Astrocyte (in vitro differentiated cells and primary cell): ENCODE measurements at regions not wholly inside any gene's neighbourhood (a gene's known extent, or its start where the extent isn't known, plus 50 kb on each side); places are given as distances from the start of the nearest gene placed in this dataset.

ENCODE experiments used
- DNase-seq: peaks from one replicate; pipeline ENCODE4 v3.0.0-alpha.2; 2010; ENCODE audit warnings: low read depth
- FAIRE-seq: peaks from 2 replicates; lab custom pipeline; 2011; peaks lifted over from hg19 to GRCh38; lab: Jason Lieb, UNC
- H2AFZ ChIP-seq: 2 replicates; pipeline ENCODE4 v1.6.0; 2012; ENCODE audit warnings: low read depth, low read length, inconsistent platforms
- H3K27ac ChIP-seq: 2 replicates; pipeline ENCODE4 v1.5.1; 2011; ENCODE audit warnings: low read depth, low read length, inconsistent platforms
- H3K27me3 ChIP-seq: 2 replicates; pipeline ENCODE4 v1.6.0; 2011; ENCODE audit warnings: low read length, inconsistent platforms; ENCODE audit not compliant: insufficient read depth
- H3K36me3 ChIP-seq: 2 replicates; pipeline ENCODE4 v1.5.1; 2011; ENCODE audit warnings: low read length, inconsistent platforms; ENCODE audit not compliant: insufficient read depth
- H3K4me1 ChIP-seq: 2 replicates; pipeline ENCODE4 v1.5.1; 2011; ENCODE audit warnings: low read length, inconsistent platforms; ENCODE audit not compliant: insufficient read depth
- H3K4me2 ChIP-seq: 2 replicates; pipeline ENCODE4 v1.6.0; 2012; ENCODE audit warnings: low read length, inconsistent platforms
- H3K4me3 ChIP-seq: 2 replicates; pipeline ENCODE4 v1.5.1; 2011; ENCODE audit warnings: low read depth, mild to moderate bottlenecking, low read length, inconsistent platforms; ENCODE audit not compliant: insufficient read depth
- H3K79me2 ChIP-seq: 2 replicates; pipeline ENCODE4 v1.6.0; 2012; ENCODE audit warnings: mild to moderate bottlenecking, low read length, inconsistent platforms; ENCODE audit not compliant: insufficient read depth
- H3K9ac ChIP-seq: 2 replicates; pipeline ENCODE4 v1.6.0; 2012; ENCODE audit warnings: mild to moderate bottlenecking, low read length, inconsistent platforms
- H3K9me3 ChIP-seq: 2 replicates; pipeline ENCODE4 v1.5.1; 2012; ENCODE audit warnings: low read depth, mild to moderate bottlenecking, low read length, inconsistent platforms; ENCODE audit not compliant: insufficient read depth
- H4K20me1 ChIP-seq: 2 replicates; pipeline ENCODE4 v1.6.0; 2012; ENCODE audit warnings: low read length, inconsistent platforms; ENCODE audit not compliant: insufficient read depth
- H3K27ac Mint-ChIP-seq: one replicate; pipeline ENCODE4 v1.8.0; 2021; ENCODE audit warnings: mild to moderate bottlenecking, mixed read lengths; ENCODE audit not compliant: unreplicated experiment
- H3K27me3 Mint-ChIP-seq: one replicate; pipeline ENCODE4 v1.8.0; 2021; ENCODE audit warnings: low read depth, mixed read lengths; ENCODE audit not compliant: unreplicated experiment
- H3K36me3 Mint-ChIP-seq: one replicate; pipeline ENCODE4 v1.8.0; 2021; ENCODE audit warnings: low read depth, mixed read lengths; ENCODE audit not compliant: unreplicated experiment
- H3K4me1 Mint-ChIP-seq: one replicate; pipeline ENCODE4 v1.8.0; 2021; ENCODE audit warnings: low read depth, mixed read lengths; ENCODE audit not compliant: unreplicated experiment
- H3K4me3 Mint-ChIP-seq: one replicate; pipeline ENCODE4 v1.8.0; 2021; ENCODE audit warnings: mild to moderate bottlenecking, moderate library complexity, mixed read lengths; ENCODE audit not compliant: unreplicated experiment
- H3K9me3 Mint-ChIP-seq: one replicate; pipeline ENCODE4 v1.8.0; 2021; ENCODE audit warnings: mild to moderate bottlenecking, mixed read lengths; ENCODE audit not compliant: unreplicated experiment
- EZH2 ChIP-seq: IDR thresholded peaks from 2 replicates; pipeline ENCODE4 v1.6.1; 2012; ENCODE audit warnings: mild to moderate bottlenecking, low read length, inconsistent platforms; ENCODE audit not compliant: insufficient read depth
- TF ChIP-seq, protein P1 (sequence below): IDR thresholded peaks from 2 replicates; pipeline ENCODE4 v1.5.1; 2011; ENCODE audit warnings: low read depth, mild to moderate bottlenecking, inconsistent platforms, low read length, moderate library complexity; ENCODE audit not compliant: insufficient read depth

DNA sequence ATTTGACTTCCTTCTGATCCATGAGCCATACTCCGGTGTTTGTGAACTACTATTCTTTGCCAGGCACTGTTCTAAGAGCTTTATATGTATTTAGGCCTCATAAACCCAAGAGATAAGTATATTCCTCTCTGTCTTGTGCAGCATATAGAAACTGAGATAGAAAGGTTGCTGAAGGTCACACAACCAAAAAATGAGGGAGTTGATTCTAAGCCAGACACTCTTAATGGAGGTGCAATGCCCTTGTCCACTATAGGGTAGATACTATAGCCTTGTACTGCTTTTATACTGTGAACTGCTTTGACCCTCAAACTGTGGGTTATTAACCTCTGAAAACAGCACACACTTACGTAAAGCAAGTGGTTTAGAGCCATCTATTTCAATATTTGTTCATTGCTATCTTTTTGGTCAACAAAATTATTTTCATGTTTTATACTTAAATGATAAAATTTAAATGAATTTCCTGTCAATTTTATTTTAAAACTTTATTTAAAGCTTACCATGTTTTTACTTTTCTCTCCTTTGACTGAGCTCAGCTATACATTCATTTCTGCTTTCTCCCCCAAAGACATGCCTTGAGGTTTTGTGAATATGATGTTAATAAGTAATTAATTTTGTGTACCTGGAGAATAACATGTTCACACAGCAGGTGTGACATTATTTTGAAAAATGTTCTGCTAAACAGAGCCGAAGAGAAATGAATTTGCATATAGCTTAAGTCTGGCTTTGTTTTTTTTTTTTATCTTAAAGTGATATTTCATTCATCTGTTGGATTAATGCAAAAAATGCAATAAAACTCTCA lies 687.3 kb downstream of the DNAJB9 start:
- H3K9ac ChIP-seq = no peak overlapping the region
- Mint-ChIP-seq H3K36me3 (no peaks in the 10 kb centered on the region), H3K27ac (no peak overlapping the region), H3K27me3 (no peaks in the 10 kb centered on the region), H3K4me3 (no peak overlapping the region), H3K9me3 (no peaks in the 10 kb centered on the region), H3K4me1 (peaks cover 3% of the 10 kb centered on the region)
- H3K4me1 ChIP-seq = no peaks in the 10 kb centered on the region
- H3K27me3 ChIP-seq = no peaks in the 10 kb centered on the region
- no peak for TF ChIP-seq EZH2
- TF ChIP-seq, protein P1, sequence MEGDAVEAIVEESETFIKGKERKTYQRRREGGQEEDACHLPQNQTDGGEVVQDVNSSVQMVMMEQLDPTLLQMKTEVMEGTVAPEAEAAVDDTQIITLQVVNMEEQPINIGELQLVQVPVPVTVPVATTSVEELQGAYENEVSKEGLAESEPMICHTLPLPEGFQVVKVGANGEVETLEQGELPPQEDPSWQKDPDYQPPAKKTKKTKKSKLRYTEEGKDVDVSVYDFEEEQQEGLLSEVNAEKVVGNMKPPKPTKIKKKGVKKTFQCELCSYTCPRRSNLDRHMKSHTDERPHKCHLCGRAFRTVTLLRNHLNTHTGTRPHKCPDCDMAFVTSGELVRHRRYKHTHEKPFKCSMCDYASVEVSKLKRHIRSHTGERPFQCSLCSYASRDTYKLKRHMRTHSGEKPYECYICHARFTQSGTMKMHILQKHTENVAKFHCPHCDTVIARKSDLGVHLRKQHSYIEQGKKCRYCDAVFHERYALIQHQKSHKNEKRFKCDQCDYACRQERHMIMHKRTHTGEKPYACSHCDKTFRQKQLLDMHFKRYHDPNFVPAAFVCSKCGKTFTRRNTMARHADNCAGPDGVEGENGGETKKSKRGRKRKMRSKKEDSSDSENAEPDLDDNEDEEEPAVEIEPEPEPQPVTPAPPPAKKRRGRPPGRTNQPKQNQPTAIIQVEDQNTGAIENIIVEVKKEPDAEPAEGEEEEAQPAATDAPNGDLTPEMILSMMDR = no peak
- FAIRE-seq = no peak
- H4K20me1 ChIP-seq = no peaks in the 10 kb centered on the region
- H3K4me3 ChIP-seq = no peak overlapping the region
- DNase-seq = no peak
- no peak overlapping the region for H3K4me2 ChIP-seq
- H2AFZ ChIP-seq = no peak overlapping the region
- no peaks in the 10 kb centered on the region for H3K36me3 ChIP-seq
- no peaks in the 10 kb centered on the region for H3K79me2 ChIP-seq
- H3K9me3 ChIP-seq = no peaks in the 10 kb centered on the region
- H3K27ac ChIP-seq = no peak overlapping the region

DNA sequence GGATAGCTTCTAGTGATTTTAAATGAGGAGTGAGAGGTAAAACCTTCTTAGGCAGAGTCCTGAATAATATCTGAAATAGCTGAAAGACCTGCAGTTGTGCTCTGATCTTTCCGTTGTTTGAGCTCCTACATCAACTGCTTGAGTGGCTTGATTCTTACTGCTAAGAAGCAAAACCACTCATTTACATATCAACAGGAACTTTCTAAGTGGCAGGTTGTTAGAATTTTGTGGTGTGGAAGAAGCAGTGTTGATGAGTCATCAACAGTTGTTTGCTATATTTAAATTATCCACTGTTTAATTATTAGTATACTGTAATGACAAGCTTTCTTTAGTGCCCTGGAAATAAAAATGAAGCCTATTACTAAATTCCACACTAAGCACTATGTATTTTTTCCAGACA lies 689.5 kb downstream of the DNAJB9 start:
- Mint-ChIP-seq H3K4me1 (peaks cover 3% of the 10 kb centered on the region), H3K9me3 (no peaks in the 10 kb centered on the region), H3K36me3 (no peaks in the 10 kb centered on the region), H3K27me3 (no peaks in the 10 kb centered on the region), H3K4me3 (no peak overlapping the region), H3K27ac (no peak overlapping the region)
- FAIRE-seq (no peak), DNase-seq (no peak)
- H3K27ac ChIP-seq = no peak overlapping the region
- no peaks in the 10 kb centered on the region for H3K36me3 ChIP-seq
- H3K4me2 ChIP-seq = no peak overlapping the region
- TF ChIP-seq, protein P1 = no peak
- TF ChIP-seq EZH2 = no peak
- no peaks in the 10 kb centered on the region for H4K20me1 ChIP-seq
- H3K9ac ChIP-seq = no peak overlapping the region
- H2AFZ ChIP-seq = no peak overlapping the region
- no peak overlapping the region for H3K4me3 ChIP-seq
- H3K79me2 ChIP-seq = no peaks in the 10 kb centered on the region
- H3K4me1 ChIP-seq = no peaks in the 10 kb centered on the region
- no peaks in the 10 kb centered on the region for H3K27me3 ChIP-seq
- no peaks in the 10 kb centered on the region for H3K9me3 ChIP-seq

DNA sequence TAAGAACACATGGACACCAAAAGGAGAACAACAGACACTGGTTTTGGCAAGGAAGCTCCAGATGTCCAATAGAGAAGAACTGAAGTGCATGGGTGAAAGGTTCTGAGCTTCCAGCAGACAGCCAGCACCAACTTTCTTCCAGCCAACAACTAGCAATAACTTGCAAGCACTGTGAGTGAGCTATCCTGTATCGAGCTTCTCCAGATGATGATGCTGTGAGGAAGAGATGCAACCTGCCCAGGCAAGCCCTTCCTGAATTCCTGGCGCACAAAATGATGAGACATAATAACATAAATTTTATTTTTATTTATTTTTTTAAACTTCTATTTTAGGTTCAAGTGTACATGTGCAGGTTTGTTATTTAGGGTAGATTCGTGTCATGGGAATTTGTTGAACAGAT lies 692.1 kb downstream of the DNAJB9 start:
- Histone ChIP-seq H3K4me2 (no peak overlapping the region), H3K27ac (no peak overlapping the region), H3K27me3 (no peaks in the 10 kb centered on the region), H3K4me3 (no peak overlapping the region), H3K9ac (no peak overlapping the region), H3K36me3 (no peaks in the 10 kb centered on the region), H2AFZ (no peak overlapping the region), H3K9me3 (no peaks in the 10 kb centered on the region), H3K4me1 (no peaks in the 10 kb centered on the region), H4K20me1 (no peaks in the 10 kb centered on the region), H3K79me2 (no peaks in the 10 kb centered on the region)
- DNase-seq = no peak
- no peaks in the 10 kb centered on the region for H3K36me3 Mint-ChIP-seq
- peaks cover 1% of the 10 kb centered on the region for H3K9me3 Mint-ChIP-seq
- no peak overlapping the region for H3K27ac Mint-ChIP-seq
- no peak for FAIRE-seq
- H3K27me3 Mint-ChIP-seq = no peaks in the 10 kb centered on the region
- TF ChIP-seq, protein P1 = no peak
- TF ChIP-seq EZH2 = no peak
- peaks cover 3% of the 10 kb centered on the region for H3K4me1 Mint-ChIP-seq
- H3K4me3 Mint-ChIP-seq = no peak overlapping the region
